SK-N-SH treated with all-trans-retinoic acid at 6 μM for 48 hours (cell line): ENCODE measurements at regions not wholly inside any gene's neighbourhood (a gene's known extent, or its start where the extent isn't known, plus 50 kb on each side); places are given as distances from the start of the nearest gene placed in this dataset.

Experiments used
- ARNTL ChIP-seq: fragments of 450-650 bp; formaldehyde crosslinking; IDR thresholded peaks from 2 replicates; pipeline ENCODE4 v1.5.0; 2020; ENCODE audit warnings: low read depth, mild to moderate bottlenecking, moderate library complexity, borderline replicate concordance
- ESRRG ChIP-seq: fragments of 250-450 bp; sonication (Bioruptor Pico); IDR thresholded peaks from 2 replicates; pipeline ENCODE4 v1.6.1; 2021; ENCODE audit warnings: mild to moderate bottlenecking
- ISL1 ChIP-seq: fragments of 250-450 bp; sonication (Bioruptor Pico); IDR thresholded peaks from 2 replicates; pipeline ENCODE4 v2.1.2; 2022; ENCODE audit warnings: mild to moderate bottlenecking, moderate library complexity
- OSR1 ChIP-seq: fragments of 250-450 bp; sonication (Bioruptor Pico); IDR thresholded peaks from 2 replicates; pipeline ENCODE4 v1.8.0; 2022; ENCODE audit warnings: moderate library complexity, mild to moderate bottlenecking, inconsistent platforms
- POU6F1 ChIP-seq: fragments of 250-450 bp; sonication (Bioruptor Pico); IDR thresholded peaks from 2 replicates; pipeline ENCODE4 v1.8.0; 2021; ENCODE audit warnings: low read depth, mild to moderate bottlenecking, moderate library complexity, borderline replicate concordance
- ZFP30 ChIP-seq: fragments of 450-650 bp; formaldehyde crosslinking; IDR thresholded peaks from 2 replicates; pipeline ENCODE4 v1.5.0; 2022; ENCODE audit warnings: mild to moderate bottlenecking, moderate library complexity
- ZNF70 ChIP-seq: fragments of 450-650 bp; formaldehyde crosslinking; IDR thresholded peaks from 2 replicates; pipeline ENCODE4 v1.5.0; 2020; ENCODE audit warnings: mild to moderate bottlenecking, moderate library complexity
- ZNF8 ChIP-seq: fragments of 450-650 bp; formaldehyde crosslinking; IDR thresholded peaks from 2 replicates; pipeline ENCODE4 v1.5.0; 2020; ENCODE audit warnings: mild to moderate bottlenecking, moderate library complexity
- TF ChIP-seq, protein P1 (sequence below): fragments of 250-450 bp; sonication (Bioruptor Pico); IDR thresholded peaks from 2 replicates; pipeline ENCODE4 v1.5.0; 2020; ENCODE audit warnings: mild to moderate bottlenecking, moderate library complexity

- TF ChIP-seq ESRRG: no peak
- no peak for TF ChIP-seq OSR1 (CRISPR knock-in tag)
- TF ChIP-seq ISL1 (CRISPR knock-in tag): no peak
- TF ChIP-seq POU6F1 (CRISPR knock-in tag): no peak
- TF ChIP-seq ZNF8 (CRISPR knock-in tag): no peak
- no peak for TF ChIP-seq ZFP30
- no peak for TF ChIP-seq ZNF70
- TF ChIP-seq ARNTL (CRISPR knock-in tag): no peak
- TF ChIP-seq, protein P1, sequence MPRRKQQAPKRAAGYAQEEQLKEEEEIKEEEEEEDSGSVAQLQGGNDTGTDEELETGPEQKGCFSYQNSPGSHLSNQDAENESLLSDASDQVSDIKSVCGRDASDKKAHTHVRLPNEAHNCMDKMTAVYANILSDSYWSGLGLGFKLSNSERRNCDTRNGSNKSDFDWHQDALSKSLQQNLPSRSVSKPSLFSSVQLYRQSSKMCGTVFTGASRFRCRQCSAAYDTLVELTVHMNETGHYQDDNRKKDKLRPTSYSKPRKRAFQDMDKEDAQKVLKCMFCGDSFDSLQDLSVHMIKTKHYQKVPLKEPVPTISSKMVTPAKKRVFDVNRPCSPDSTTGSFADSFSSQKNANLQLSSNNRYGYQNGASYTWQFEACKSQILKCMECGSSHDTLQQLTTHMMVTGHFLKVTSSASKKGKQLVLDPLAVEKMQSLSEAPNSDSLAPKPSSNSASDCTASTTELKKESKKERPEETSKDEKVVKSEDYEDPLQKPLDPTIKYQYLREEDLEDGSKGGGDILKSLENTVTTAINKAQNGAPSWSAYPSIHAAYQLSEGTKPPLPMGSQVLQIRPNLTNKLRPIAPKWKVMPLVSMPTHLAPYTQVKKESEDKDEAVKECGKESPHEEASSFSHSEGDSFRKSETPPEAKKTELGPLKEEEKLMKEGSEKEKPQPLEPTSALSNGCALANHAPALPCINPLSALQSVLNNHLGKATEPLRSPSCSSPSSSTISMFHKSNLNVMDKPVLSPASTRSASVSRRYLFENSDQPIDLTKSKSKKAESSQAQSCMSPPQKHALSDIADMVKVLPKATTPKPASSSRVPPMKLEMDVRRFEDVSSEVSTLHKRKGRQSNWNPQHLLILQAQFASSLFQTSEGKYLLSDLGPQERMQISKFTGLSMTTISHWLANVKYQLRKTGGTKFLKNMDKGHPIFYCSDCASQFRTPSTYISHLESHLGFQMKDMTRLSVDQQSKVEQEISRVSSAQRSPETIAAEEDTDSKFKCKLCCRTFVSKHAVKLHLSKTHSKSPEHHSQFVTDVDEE (CRISPR knock-in tag): no peak
Measured at GRCh38 chr13:83024232-83024631, 858.0 kb downstream of the SLITRK1 start.
